ENCODE measurements at regions not wholly inside any gene's neighbourhood (a gene's known extent, or its start where the extent isn't known, plus 50 kb on each side); places are given as distances from the start of the nearest gene placed in this dataset.
A peak's percentile ranks its signal among the peaks of the same experiment; 100 is the strongest.

DNA sequence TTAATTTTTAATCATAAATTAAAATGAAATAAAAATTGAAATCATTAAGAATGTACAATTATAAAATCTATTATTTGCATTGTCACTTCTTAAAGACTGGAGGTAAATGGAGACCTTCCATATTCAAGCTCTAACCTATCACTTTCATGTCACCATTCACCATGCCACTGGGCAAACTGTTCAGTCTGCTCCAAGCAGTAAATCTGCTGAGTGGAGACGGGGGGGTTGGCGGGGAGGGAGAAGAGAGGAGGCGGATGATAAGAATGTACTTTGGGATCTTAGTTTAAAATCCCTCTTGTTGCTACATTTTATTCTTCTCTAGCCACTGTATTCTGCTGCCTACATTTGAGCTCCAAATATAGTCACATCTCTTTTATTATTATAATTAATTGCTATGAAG is 365.9 kb upstream of the NFIA start:
- DNase-seq (ENCODE audit: low read depth in 4 of 6, low spot score in 6 of 6): no peak
- H3K27ac ChIP-seq (ENCODE audit: low read depth, low read length): no peak overlapping the region
- H3K36me3 ChIP-seq (ENCODE audit: control insufficient read depth, insufficient read depth, low read length): no peaks in the 10 kb centered on the region
- peaks cover 2% of the 10 kb centered on the region for H3K9me3 ChIP-seq (ENCODE audit: control insufficient read depth, insufficient read depth, low read length)
- no peak overlapping the region for H3K4me3 ChIP-seq (ENCODE audit: low read depth, low read length)
- no peaks in the 10 kb centered on the region for H3K27me3 ChIP-seq (ENCODE audit: control insufficient read depth, insufficient read depth, low read length)
- no CpG with 5 or more reads among the region's 3 CpGs for WGBS (ENCODE audit: insufficient coverage)
- no peaks in the 10 kb centered on the region for H3K4me1 ChIP-seq (ENCODE audit: control insufficient read depth, insufficient read depth, low read length)

DNA sequence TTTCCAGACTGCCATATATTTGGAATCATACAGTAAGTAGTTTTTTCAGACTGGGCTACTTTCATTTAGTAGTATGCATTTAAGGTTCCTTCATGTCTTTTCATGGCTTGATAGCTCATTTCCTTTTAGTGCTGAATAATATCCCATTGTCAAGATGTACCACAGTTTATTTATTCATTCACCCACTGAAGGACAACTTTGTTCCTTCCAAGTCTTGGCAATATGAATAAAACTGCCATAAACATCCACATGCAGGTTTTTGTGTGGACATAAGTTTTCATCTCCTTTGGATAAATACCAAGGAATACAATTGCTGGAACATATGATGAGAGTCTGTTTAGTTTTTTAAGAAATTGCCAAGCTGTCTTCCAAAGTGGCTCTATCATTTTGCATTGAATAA is 366.4 kb upstream of the NFIA start:
- H3K4me1 ChIP-seq (ENCODE audit: control insufficient read depth, insufficient read depth, low read length): no peaks in the 10 kb centered on the region
- H3K27me3 ChIP-seq (ENCODE audit: control insufficient read depth, insufficient read depth, low read length): no peaks in the 10 kb centered on the region
- H3K36me3 ChIP-seq (ENCODE audit: control insufficient read depth, insufficient read depth, low read length): no peaks in the 10 kb centered on the region
- no peak for DNase-seq (ENCODE audit: low read depth in 4 of 6, low spot score in 6 of 6)
- no peak overlapping the region for H3K4me3 ChIP-seq (ENCODE audit: low read depth, low read length)
- no peak overlapping the region for H3K27ac ChIP-seq (ENCODE audit: low read depth, low read length)
- H3K9me3 ChIP-seq (ENCODE audit: control insufficient read depth, insufficient read depth, low read length): peaks cover 2% of the 10 kb centered on the region

DNA sequence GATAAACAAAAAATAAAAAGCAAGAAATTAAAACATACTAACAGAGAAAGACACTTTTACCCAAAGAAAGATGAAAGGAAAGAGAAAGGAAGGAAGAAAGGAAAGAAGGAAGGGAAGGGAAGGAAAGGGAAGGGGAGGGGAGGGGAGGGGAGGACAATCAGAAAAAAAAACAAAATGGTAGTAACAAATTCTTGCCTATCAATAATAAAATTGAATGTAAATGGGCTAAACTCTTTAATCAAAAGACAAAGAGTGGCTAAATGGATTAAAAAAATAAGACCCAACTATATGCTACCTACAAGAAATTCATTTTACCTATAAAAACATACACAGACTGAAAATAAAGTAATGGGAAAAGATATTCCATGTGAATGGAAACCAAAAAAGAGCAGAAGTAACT is 372.9 kb upstream of the NFIA start:
- Histone ChIP-seq H3K36me3 (ENCODE audit: control insufficient read depth, insufficient read depth, low read length) (no peaks in the 10 kb centered on the region), H3K9me3 (ENCODE audit: control insufficient read depth, insufficient read depth, low read length) (peaks cover 7% of the 10 kb centered on the region)

DNA sequence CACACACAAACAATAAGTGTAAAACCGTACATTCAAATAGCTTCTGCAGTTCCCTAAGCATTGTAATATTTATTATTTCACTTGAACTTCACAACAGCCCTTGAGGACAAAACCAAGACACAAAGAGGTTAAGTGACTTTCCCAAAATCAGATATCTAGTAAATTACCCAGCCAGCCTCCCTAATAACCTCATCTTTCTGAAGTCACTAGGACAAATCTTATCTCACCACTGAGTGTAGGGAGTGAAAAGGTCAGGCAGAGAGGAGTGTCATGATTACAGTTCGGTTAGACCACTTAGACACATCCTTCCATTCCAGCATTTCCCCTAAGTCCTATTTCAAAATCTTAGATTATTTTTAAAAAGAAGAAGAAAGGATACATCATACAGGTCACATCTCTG is 377.3 kb upstream of the NFIA start:
- Histone ChIP-seq H3K36me3 (ENCODE audit: control insufficient read depth, insufficient read depth, low read length) (no peaks in the 10 kb centered on the region), H3K27ac (ENCODE audit: low read depth, low read length) (no peak overlapping the region), H3K27me3 (ENCODE audit: control insufficient read depth, insufficient read depth, low read length) (no peaks in the 10 kb centered on the region), H3K9me3 (ENCODE audit: control insufficient read depth, insufficient read depth, low read length) (peaks cover 2% of the 10 kb centered on the region), H3K4me1 (ENCODE audit: control insufficient read depth, insufficient read depth, low read length) (no peaks in the 10 kb centered on the region), H3K4me3 (ENCODE audit: low read depth, low read length) (no peak overlapping the region)
- no peak for DNase-seq (ENCODE audit: low read depth in 4 of 6, low spot score in 6 of 6)
- no CpG with 5 or more reads among the region's 2 CpGs for WGBS (ENCODE audit: insufficient coverage)

More for the DNA sequence above, 372.9 kb upstream of the NFIA start:
- Histone ChIP-seq H3K4me1 (ENCODE audit: control insufficient read depth, insufficient read depth, low read length) (no peaks in the 10 kb centered on the region), H3K27me3 (ENCODE audit: control insufficient read depth, insufficient read depth, low read length) (no peaks in the 10 kb centered on the region), H3K27ac (ENCODE audit: low read depth, low read length) (no peak overlapping the region), H3K4me3 (ENCODE audit: low read depth, low read length) (no peak overlapping the region)
- no peak for DNase-seq (ENCODE audit: low read depth in 4 of 6, low spot score in 6 of 6)

DNA sequence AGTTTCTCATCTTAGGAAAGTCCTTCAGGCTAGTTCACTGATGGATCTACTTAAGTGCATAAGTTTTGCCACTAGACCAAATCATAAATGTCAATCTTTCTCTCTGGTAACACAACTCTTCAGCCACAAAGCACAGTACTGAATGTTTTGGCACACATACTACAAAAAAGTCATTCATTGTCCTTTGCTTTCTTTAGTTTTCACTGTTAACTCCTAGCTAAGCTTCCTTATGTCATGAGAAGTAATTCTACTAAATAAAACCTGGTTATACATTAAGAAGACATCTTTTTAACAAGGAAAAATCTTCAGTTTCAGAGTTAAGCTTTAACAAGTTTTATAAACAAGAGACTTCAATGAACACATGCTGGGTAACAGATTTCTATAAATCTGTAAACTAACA is 379.2 kb upstream of the NFIA start:
- Histone ChIP-seq H3K27me3 (ENCODE audit: control insufficient read depth, insufficient read depth, low read length) (no peaks in the 10 kb centered on the region), H3K4me1 (ENCODE audit: control insufficient read depth, insufficient read depth, low read length) (no peaks in the 10 kb centered on the region), H3K9me3 (ENCODE audit: control insufficient read depth, insufficient read depth, low read length) (peaks cover 2% of the 10 kb centered on the region), H3K4me3 (ENCODE audit: low read depth, low read length) (no peak overlapping the region), H3K27ac (ENCODE audit: low read depth, low read length) (no peak overlapping the region), H3K36me3 (ENCODE audit: control insufficient read depth, insufficient read depth, low read length) (no peaks in the 10 kb centered on the region)
- DNase-seq (ENCODE audit: low read depth in 4 of 6, low spot score in 6 of 6): no peak

DNA sequence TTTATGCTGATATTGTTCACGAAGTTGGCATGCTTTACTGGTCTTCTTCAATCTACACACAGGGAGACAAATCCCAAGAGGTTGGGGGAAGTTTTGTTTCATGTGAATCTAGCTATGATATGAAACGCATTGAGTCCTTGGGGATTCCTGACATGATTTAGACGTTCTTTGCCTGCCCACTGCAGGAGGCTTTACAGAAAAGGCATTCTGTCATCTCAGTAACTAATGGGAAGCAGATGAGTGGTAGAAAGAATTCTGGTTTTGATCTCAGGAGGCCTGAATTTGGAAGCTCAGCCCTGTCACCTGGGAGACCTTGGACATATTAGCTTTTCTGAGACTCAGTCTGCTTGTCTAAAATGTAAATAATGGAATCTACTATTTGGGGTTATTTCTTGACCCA is 383.0 kb upstream of the NFIA start:
- Histone ChIP-seq H3K4me3 (ENCODE audit: low read depth, low read length) (no peak overlapping the region), H3K27ac (ENCODE audit: low read depth, low read length) (no peak overlapping the region), H3K36me3 (ENCODE audit: control insufficient read depth, insufficient read depth, low read length) (no peaks in the 10 kb centered on the region), H3K27me3 (ENCODE audit: control insufficient read depth, insufficient read depth, low read length) (no peaks in the 10 kb centered on the region), H3K9me3 (ENCODE audit: control insufficient read depth, insufficient read depth, low read length) (no peaks in the 10 kb centered on the region), H3K4me1 (ENCODE audit: control insufficient read depth, insufficient read depth, low read length) (peaks cover 3% of the 10 kb centered on the region)
- peak in 1 of 6 donors; percentile 31 for DNase-seq (ENCODE audit: low read depth in 4 of 6, low spot score in 6 of 6)
- 58% methylated on average over 2 of the region's 3 CpGs for WGBS (ENCODE audit: insufficient coverage)

DNA sequence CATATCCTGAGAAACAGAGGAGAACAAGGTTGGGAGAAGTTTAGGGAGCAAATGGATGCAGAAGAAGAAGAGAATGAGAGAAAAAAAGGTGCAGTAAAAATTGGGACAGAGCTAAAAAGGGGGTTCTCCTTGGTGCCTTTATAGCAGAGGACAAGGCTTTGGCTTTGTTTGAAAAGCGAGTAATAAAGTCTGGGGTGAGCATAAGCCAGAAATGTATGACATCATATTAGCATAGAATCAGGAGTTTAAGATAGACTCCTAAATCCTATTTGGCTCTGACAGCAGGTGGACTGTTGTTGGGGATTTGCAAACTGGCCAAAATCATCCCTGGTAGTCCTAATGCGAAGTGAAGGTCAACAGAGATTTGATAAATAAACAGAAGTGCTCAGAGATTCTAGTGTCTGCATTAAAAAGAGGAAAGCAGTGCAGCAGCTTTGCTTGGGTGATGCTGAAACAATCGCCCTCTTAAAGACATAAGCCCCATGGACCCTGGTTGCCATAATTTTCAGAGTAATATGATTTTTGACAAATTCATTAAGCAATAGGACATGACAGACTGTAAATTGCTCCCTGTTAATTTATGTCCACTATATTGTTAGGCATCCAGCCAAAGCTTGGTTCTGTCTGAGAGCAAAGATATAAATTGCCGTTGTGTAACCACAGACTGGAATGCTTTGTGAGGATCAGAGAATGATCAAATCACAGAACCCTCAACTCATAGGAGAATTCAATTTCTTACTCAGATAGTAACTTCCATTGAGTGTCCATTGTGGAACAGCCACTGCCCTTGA is 385.0 kb upstream of the NFIA start:
- Histone ChIP-seq H3K4me1 (ENCODE audit: control insufficient read depth, insufficient read depth, low read length) (peaks cover 3% of the 10 kb centered on the region), H3K4me3 (ENCODE audit: low read depth, low read length) (no peak overlapping the region), H3K27me3 (ENCODE audit: control insufficient read depth, insufficient read depth, low read length) (no peaks in the 10 kb centered on the region), H3K9me3 (ENCODE audit: control insufficient read depth, insufficient read depth, low read length) (peaks cover 4% of the 10 kb centered on the region), H3K36me3 (ENCODE audit: control insufficient read depth, insufficient read depth, low read length) (no peaks in the 10 kb centered on the region), H3K27ac (ENCODE audit: low read depth, low read length) (peak overlapping the region; percentile 29)
- WGBS (ENCODE audit: insufficient coverage): 65% methylated on average over 2 of the region's 4 CpGs
- DNase-seq (ENCODE audit: low read depth in 4 of 6, low spot score in 6 of 6): peak in 2 of 6 donors; percentile 39 to 78

DNA sequence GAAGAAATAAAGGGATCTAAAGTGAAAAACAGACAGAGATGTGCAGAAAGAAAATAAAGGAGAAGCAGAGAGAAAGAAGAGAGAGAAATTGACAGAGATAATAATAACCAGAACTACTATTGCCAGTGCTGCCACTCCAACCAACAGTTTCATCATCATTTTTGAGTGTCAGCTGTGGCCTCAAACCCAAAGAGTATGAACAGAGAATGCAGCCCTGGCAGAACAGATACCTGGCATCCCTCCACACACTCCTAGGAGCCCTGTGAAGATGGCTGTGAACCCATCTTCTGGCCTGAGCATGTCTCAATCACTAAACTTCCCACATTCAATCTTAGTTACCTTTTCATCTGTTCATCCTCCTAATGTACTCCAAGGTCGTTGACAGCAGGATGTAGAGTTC is 385.8 kb upstream of the NFIA start:
- DNase-seq (ENCODE audit: low read depth in 4 of 6, low spot score in 6 of 6): peak in 1 of 6 donors; percentile 8
- Histone ChIP-seq H3K4me3 (ENCODE audit: low read depth, low read length) (no peak overlapping the region), H3K9me3 (ENCODE audit: control insufficient read depth, insufficient read depth, low read length) (peaks cover 4% of the 10 kb centered on the region), H3K36me3 (ENCODE audit: control insufficient read depth, insufficient read depth, low read length) (no peaks in the 10 kb centered on the region), H3K27ac (ENCODE audit: low read depth, low read length) (no peak overlapping the region), H3K4me1 (ENCODE audit: control insufficient read depth, insufficient read depth, low read length) (peaks cover 3% of the 10 kb centered on the region), H3K27me3 (ENCODE audit: control insufficient read depth, insufficient read depth, low read length) (no peaks in the 10 kb centered on the region)
- no CpG with 5 or more reads among the region's 1 CpG for WGBS (ENCODE audit: insufficient coverage)

DNA sequence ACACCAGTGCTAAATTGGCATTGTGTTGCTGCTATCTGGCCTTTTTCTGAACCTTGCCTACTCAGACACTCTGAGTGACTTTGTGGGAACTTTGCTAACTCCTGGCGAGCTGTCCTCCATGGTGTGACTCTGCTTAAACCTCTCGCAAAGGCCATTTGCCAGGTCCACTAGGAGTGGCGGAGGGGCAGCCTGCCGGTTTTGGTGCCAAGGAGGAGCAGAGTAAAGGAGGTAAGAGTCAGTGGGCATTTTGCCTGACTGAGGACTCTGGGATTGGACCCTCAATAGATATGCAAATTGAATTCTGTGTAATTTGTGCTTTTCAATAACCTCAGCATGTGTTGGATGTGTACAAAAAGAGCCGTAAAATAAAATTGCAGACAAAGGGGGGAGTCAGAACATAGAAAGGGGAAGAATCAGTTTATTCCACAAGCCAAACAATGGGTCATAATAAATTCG is 386.6 kb upstream of the NFIA start:
- Histone ChIP-seq H3K27me3 (ENCODE audit: control insufficient read depth, insufficient read depth, low read length) (no peaks in the 10 kb centered on the region), H3K4me3 (ENCODE audit: low read depth, low read length) (no peak overlapping the region), H3K36me3 (ENCODE audit: control insufficient read depth, insufficient read depth, low read length) (no peaks in the 10 kb centered on the region), H3K9me3 (ENCODE audit: control insufficient read depth, insufficient read depth, low read length) (peaks cover 4% of the 10 kb centered on the region), H3K4me1 (ENCODE audit: control insufficient read depth, insufficient read depth, low read length) (peaks cover 3% of the 10 kb centered on the region), H3K27ac (ENCODE audit: low read depth, low read length) (peak overlapping the region; percentile 3)
- peak; percentile 52 to 88 (median 64) for DNase-seq (ENCODE audit: low read depth in 4 of 6, low spot score in 6 of 6)
- WGBS (ENCODE audit: insufficient coverage): 45% methylated on average over 6 of the region's 6 CpGs

DNA sequence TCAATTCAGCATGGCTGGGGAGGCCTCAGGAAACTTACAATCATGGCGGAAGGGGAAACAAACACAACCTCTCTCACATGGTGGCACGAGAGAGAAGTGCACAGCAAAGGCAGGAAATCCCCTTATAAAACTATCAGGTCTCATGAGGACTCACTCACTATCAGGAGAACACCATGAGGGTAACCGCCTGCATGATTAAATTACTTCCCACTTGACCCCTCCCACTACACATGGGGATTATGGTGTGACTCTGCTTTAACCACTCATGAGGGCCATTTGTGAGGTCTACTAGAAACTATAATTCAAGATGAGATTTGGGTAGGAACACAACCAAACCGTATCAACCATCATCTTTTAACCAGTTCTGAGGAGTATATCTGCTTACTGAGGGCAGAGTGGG is 387.4 kb upstream of the NFIA start:
- Histone ChIP-seq H3K27ac (ENCODE audit: low read depth, low read length) (no peak overlapping the region), H3K9me3 (ENCODE audit: control insufficient read depth, insufficient read depth, low read length) (peaks cover 4% of the 10 kb centered on the region), H3K27me3 (ENCODE audit: control insufficient read depth, insufficient read depth, low read length) (no peaks in the 10 kb centered on the region), H3K4me3 (ENCODE audit: low read depth, low read length) (no peak overlapping the region), H3K4me1 (ENCODE audit: control insufficient read depth, insufficient read depth, low read length) (peaks cover 3% of the 10 kb centered on the region), H3K36me3 (ENCODE audit: control insufficient read depth, insufficient read depth, low read length) (no peaks in the 10 kb centered on the region)
- no CpG with 5 or more reads among the region's 4 CpGs for WGBS (ENCODE audit: insufficient coverage)
- no peak for DNase-seq (ENCODE audit: low read depth in 4 of 6, low spot score in 6 of 6)

Data from spinal cord (tissue), 9 donors.